HEK293 (cell line): ENCODE measurements at regions not wholly inside any gene's neighbourhood (a gene's known extent, or its start where the extent isn't known, plus 50 kb on each side); places are given as distances from the start of the nearest gene placed in this dataset.

Experiments used
- MZF1 ChIP-seq: fragments of 450-650 bp; formaldehyde crosslinking; IDR thresholded peaks from 2 replicates; pipeline ENCODE4 v1.5.1; 2017; ENCODE audit warnings: missing biosample characterization, missing genetic modification characterization, borderline replicate concordance
- ZNF184 ChIP-seq: fragments of 450-650 bp; IDR thresholded peaks from 2 replicates; pipeline ENCODE4 v1.5.1; 2018; ENCODE audit warnings: missing biosample characterization, mild to moderate bottlenecking, missing genetic modification characterization
- ZNF274 ChIP-seq, 2 experiments: fragments of 200-500 bp in 1 of 2; fragments of 450-650 bp in 1 of 2; sonication (Bioruptor generic) in 1 of 2; formaldehyde crosslinking in 1 of 2; IDR thresholded peaks; 2 replicates each; pipeline versions ENCODE4 v1.5.1 to v1.6.1; 2014 to 2016; ENCODE audit warnings: borderline replicate concordance in 1 of 2, inconsistent platforms in 1 of 2, low read length in 1 of 2, missing biosample characterization in 1 of 2, missing genetic modification characterization in 1 of 2
- ZNF433 ChIP-seq: fragments of 450-650 bp; formaldehyde crosslinking; IDR thresholded peaks from 2 replicates; pipeline ENCODE4 v1.5.1; 2016; ENCODE audit warnings: missing biosample characterization, missing genetic modification characterization, low read depth

- no peak for TF ChIP-seq ZNF184 (tag by site-specific recombination)
- TF ChIP-seq MZF1 (tag by site-specific recombination), result no peak
- no peak for TF ChIP-seq ZNF433 (tag by site-specific recombination)
- TF ChIP-seq ZNF274 (IDR thresholded peaks at IDR 0.05; ENCODE audit: low read length), result no peak
- TF ChIP-seq ZNF274 (tag by site-specific recombination; IDR thresholded peaks at IDR 0.05; ENCODE audit: borderline replicate concordance), result no peak
Observed at GRCh38 chr3:1870738-1871137, 227.9 kb upstream of the CNTN4 start.
